HCT116 (cell line): ENCODE measurements at regions not wholly inside any gene's neighbourhood (a gene's known extent, or its start where the extent isn't known, plus 50 kb on each side); places are given as distances from the start of the nearest gene placed in this dataset.

Source experiments
- ATAC-seq: fragments of 200-7000 bp; cut with Tn5 transposase; 2 replicates; pipeline ENCODE4 v1.9.1; 2020; ENCODE audit warnings: mild to moderate bottlenecking, moderate library complexity
- BruUV-seq: library from RNA; stranded (reverse); fragments of 400-500 nt; replicated peaks from 2 replicates; lab custom pipeline; 2021; lab: Mats Ljungman, UMichigan
- CTCF ChIA-PET: fragments of 300-600 bp; sonication (Branson Sonifier 250); formaldehyde crosslinking; loops from one replicate; lab custom pipeline; 2021; ENCODE audit warnings: antibody characterized with exemption; lab: Charles Lee
- POLR2A ChIA-PET: fragments of 300-600, 350-600 bp; sonication (Branson Sonifier 250); formaldehyde crosslinking; loops from one replicate; lab custom pipeline; 2021; ENCODE audit warnings: antibody characterized with exemption; lab: Charles Lee
- RAD21 ChIA-PET, 2 experiments: fragments of 300-600 bp; sonication (Branson Sonifier 250); formaldehyde crosslinking; loops; one replicate each; lab custom pipeline; 2023; ENCODE audit warnings: low total read pairs in 2 of 2; ENCODE audit not compliant: uncharacterized antibody in 2 of 2, unreplicated experiment in 2 of 2, low non-redundant PET in 1 of 2; lab: Charles Lee
- DNase-seq: peaks from one replicate; pipeline ENCODE4 v3.0.0-alpha.2; 2010; ENCODE audit warnings: low read depth, low spot score
- H2AFZ ChIP-seq: fragments of 200-600 bp; shearing (Covaris generic), sonication (generic); 2 replicates; pipeline ENCODE4 v1.6.1; 2017; ENCODE audit warnings: low read depth, mixed run types, mixed read lengths, antibody characterized with exemption, low read length; ENCODE audit not compliant: poor library complexity, severe bottlenecking
- H3K27ac ChIP-seq: 2 replicates; pipeline ENCODE4 v1.5.1; 2012; ENCODE audit warnings: low read depth, low read length
- H3K27me3 ChIP-seq: fragments of 200-600 bp; sonication (generic); 2 replicates; pipeline ENCODE4 v1.6.1; 2016; ENCODE audit warnings: mixed run types, low read length, mixed read lengths; ENCODE audit not compliant: insufficient read depth
- H3K36me3 ChIP-seq, 2 experiments: fragments of 200-500 bp in 1 of 2; fragments of 200-600 bp in 1 of 2; sonication (Bioruptor generic) in 1 of 2; sonication (generic) in 1 of 2; 2 replicates each; pipeline versions ENCODE4 v1.5.1 to v1.6.1; 2014 to 2016; ENCODE audit warnings: low read length in 2 of 2, inconsistent platforms in 1 of 2, mixed read lengths in 1 of 2, mixed run types in 1 of 2; ENCODE audit not compliant: insufficient read depth in 2 of 2, control insufficient read depth in 1 of 2
- H3K4me1 ChIP-seq, 2 experiments: fragments of 200-600 bp in 1 of 2; sonication (generic) in 1 of 2; 2 replicates each; pipeline versions ENCODE4 v1.5.1 to v1.6.1; 2012 to 2017; ENCODE audit warnings: low read length in 2 of 2, inconsistent platforms in 1 of 2, mild to moderate bottlenecking in 1 of 2, mixed read lengths in 1 of 2, mixed run types in 1 of 2, moderate library complexity in 1 of 2; ENCODE audit not compliant: insufficient read depth in 2 of 2, control insufficient read depth in 1 of 2
- H3K4me2 ChIP-seq: fragments of 200-600 bp; sonication (generic); 2 replicates; pipeline ENCODE4 v1.6.1; 2017; ENCODE audit warnings: mixed run types, low read length, mixed read lengths
- H3K4me3 ChIP-seq, 2 experiments: fragments of 200-600 bp in 1 of 2; sonication (generic) in 1 of 2; replicated peaks in 1 of 2; 2 replicates each; pipeline ENCODE4 v1.5.1; 2011 to 2016; ENCODE audit warnings: low read length in 2 of 2, control low read depth in 1 of 2, low read depth in 1 of 2, mild to moderate bottlenecking in 1 of 2, mixed read lengths in 1 of 2, mixed run types in 1 of 2
- H3K79me2 ChIP-seq: fragments of 200-600 bp; sonication (generic); 2 replicates; pipeline ENCODE4 v1.6.1; 2017; ENCODE audit warnings: mild to moderate bottlenecking, mixed run types, low read length, moderate library complexity, mixed read lengths; ENCODE audit not compliant: insufficient read depth
- H3K9ac ChIP-seq: fragments of 200-600 bp; sonication (generic); 2 replicates; pipeline ENCODE4 v1.6.1; 2016; ENCODE audit warnings: low read length, mixed read lengths
- H3K9me2 ChIP-seq: fragments of 200-600 bp; sonication (generic), shearing (Covaris generic); 2 replicates; pipeline ENCODE4 v1.6.1; 2017; ENCODE audit warnings: mixed run types, mild to moderate bottlenecking, moderate library complexity; ENCODE audit not compliant: insufficient read depth
- H3K9me3 ChIP-seq, 2 experiments: fragments of 200-500 bp in 1 of 2; fragments of 200-600 bp in 1 of 2; sonication (Bioruptor generic) in 1 of 2; sonication (generic) in 1 of 2; 2 replicates each; pipeline ENCODE4 v1.6.1; 2014 to 2017; ENCODE audit warnings: low read length in 2 of 2, mixed read lengths in 2 of 2, inconsistent platforms in 1 of 2, low read depth in 1 of 2, mild to moderate bottlenecking in 1 of 2, mixed run types in 1 of 2, moderate library complexity in 1 of 2; ENCODE audit not compliant: control insufficient read depth in 1 of 2, insufficient read depth in 1 of 2
- H4K20me1 ChIP-seq: fragments of 200-600 bp; sonication (generic), shearing (Covaris generic); 2 replicates; pipeline ENCODE4 v1.6.1; 2017; ENCODE audit warnings: mixed run types, mild to moderate bottlenecking, moderate library complexity; ENCODE audit not compliant: insufficient read depth
- CBX3 ChIP-seq: IDR thresholded peaks from 2 replicates; pipeline ENCODE4 v1.6.1; 2012; ENCODE audit warnings: low read depth
- CTCF ChIP-seq, 3 experiments: fragments of 200-600 bp in 1 of 3; sonication (generic) in 1 of 3; IDR thresholded peaks in 2 of 3; conservative IDR thresholded peaks in 1 of 3; 2 replicates each; pipeline ENCODE4 v1.5.1; 2012 to 2017; ENCODE audit warnings: low read depth in 2 of 3, low read length in 2 of 3, antibody characterized with exemption in 1 of 3, borderline replicate concordance in 1 of 3, control low read depth in 1 of 3, mild to moderate bottlenecking in 1 of 3, mixed read lengths in 1 of 3, mixed run types in 1 of 3, moderate library complexity in 1 of 3; ENCODE audit not compliant: insufficient read depth in 1 of 3
- EZH2 ChIP-seq: fragments of 200-600 bp; sonication (generic); IDR thresholded peaks from 2 replicates; pipeline ENCODE4 v1.6.1; 2017; ENCODE audit warnings: antibody characterized with exemption, mixed run types
- JUND ChIP-seq: IDR thresholded peaks from 2 replicates; pipeline ENCODE4 v1.6.1; 2012
- POLR2A ChIP-seq: IDR thresholded peaks from 2 replicates; pipeline ENCODE4 v1.7.0; 2011; ENCODE audit warnings: borderline replicate concordance; ENCODE audit not compliant: insufficient read depth, insufficient read length; ENCODE audit errors: extremely low read depth
- POLR2AphosphoS5 ChIP-seq: IDR thresholded peaks from 2 replicates; pipeline ENCODE4 v1.6.1; 2011; ENCODE audit warnings: mild to moderate bottlenecking, low read depth, low read length, moderate library complexity
- RAD21 ChIP-seq: IDR thresholded peaks from 2 replicates; pipeline ENCODE4 v1.6.1; 2012; ENCODE audit warnings: low read depth, mild to moderate bottlenecking
- YY1 ChIP-seq: IDR thresholded peaks from 2 replicates; pipeline ENCODE4 v1.6.1; 2011; ENCODE audit warnings: low read length, low read depth, moderate library complexity, mild to moderate bottlenecking; ENCODE audit not compliant: insufficient replicate concordance; ENCODE audit errors: extremely low read depth
- ZNF274 ChIP-seq: fragments of 200-500 bp; sonication (Bioruptor generic); IDR thresholded peaks from 2 replicates; pipeline ENCODE4 v1.6.1; 2014; ENCODE audit warnings: mild to moderate bottlenecking, low read depth, low read length, inconsistent platforms
- intact Hi-C: fragments of 100-400 bp; cut with micrococcal nuclease; formaldehyde crosslinking; loops from 2 replicates; pipeline ENCODE4 v1.10.0; 2022

- Histone ChIP-seq H2AFZ (no peak overlapping the region), H3K9me2 (no peaks in the 10 kb centered on the region), H4K20me1 (no peaks in the 10 kb centered on the region), H3K9me3 (no peaks in the 10 kb centered on the region), H3K4me3 (no peak overlapping the region), H3K4me2 (no peak overlapping the region), H3K79me2 (no peaks in the 10 kb centered on the region), H3K9ac (no peak overlapping the region), H3K36me3 (no peaks in the 10 kb centered on the region), H3K27me3 (peaks cover 6% of the 10 kb centered on the region; the same call in 1 of the 2 replicates), H3K27ac (no peak overlapping the region), H3K4me1 (no peaks in the 10 kb centered on the region)
- no TSS peak for BruUV-seq
- ATAC-seq (no peak), DNase-seq (no peak)
- TF ChIP-seq RAD21: no peak
- no peak for TF ChIP-seq EZH2
- no peak for TF ChIP-seq CTCF (IDR thresholded peaks at IDR 0.05 in 2 of 3, conservative IDR thresholded peaks at IDR 0.05 in 1 of 3; ENCODE audit: borderline replicate concordance in 1 of 3, insufficient read depth in 1 of 3, low read depth in 2 of 3, low read length in 2 of 3)
- TF ChIP-seq ZNF274: no peak
- no peak for TF ChIP-seq POLR2AphosphoS5
- TF ChIP-seq POLR2A: no peak
- TF ChIP-seq CBX3: no peak
- no peak for TF ChIP-seq YY1
- ChIA-PET POLR2A (no interaction called here), CTCF (no interaction called here), RAD21 (no interaction called here)
- intact Hi-C loops: no loop called here
Measured at GRCh38 chr5:137561608-137562007, 62.5 kb upstream of the SPOCK1 start.

- H3K9me2 ChIP-seq: no peaks in the 10 kb centered on the region
- no peak overlapping the region for H3K4me2 ChIP-seq
- ChIA-PET CTCF (no interaction called here), RAD21 (no interaction called here), POLR2A (no interaction called here)
- no peaks in the 10 kb centered on the region for H3K36me3 ChIP-seq
- H3K79me2 ChIP-seq: no peaks in the 10 kb centered on the region
- H3K27me3 ChIP-seq: peaks cover 8% of the 10 kb centered on the region
- no peak overlapping the region for H3K27ac ChIP-seq
- BruUV-seq: no TSS peak
- ATAC-seq (no peak), DNase-seq (no peak)
- H3K4me1 ChIP-seq: no peaks in the 10 kb centered on the region
- TF ChIP-seq YY1 (no peak), JUND (no peak)
- no peak overlapping the region for H3K4me3 ChIP-seq
- no peaks in the 10 kb centered on the region; the same call in 1 of the 2 replicates for H4K20me1 ChIP-seq
- no peak overlapping the region for H3K9ac ChIP-seq
- no peaks in the 10 kb centered on the region for H3K9me3 ChIP-seq
- intact Hi-C loops: no loop called here
- no peak overlapping the region for H2AFZ ChIP-seq
Measured at GRCh38 chr5:137560420-137560819, 61.3 kb upstream of the SPOCK1 start.
